ENCODE measurements at regions not wholly inside any gene's neighbourhood (a gene's known extent, or its start where the extent isn't known, plus 50 kb on each side); places are given as distances from the start of the nearest gene placed in this dataset.
A peak's percentile ranks its signal among the peaks of the same experiment; 100 is the strongest.

- ChIA-PET CTCF (no interaction called here), POLR2A (no interaction called here)
- no peak for TF ChIP-seq CTCF (IDR thresholded peaks at IDR 0.05; ENCODE audit: control extremely low read depth, extremely low read depth, low read depth, missing control alignments)
- no peak for DNase-seq (ENCODE audit: extremely low spot score)
Observed at GRCh38 chr4:27624749-27625148, 764.1 kb downstream of the STIM2 start.

GRCh38 chr4:27628609-27629008 is 768.0 kb downstream of the STIM2 start:
- ChIA-PET POLR2A (no interaction called here), CTCF (no interaction called here)
- no peak for DNase-seq (ENCODE audit: extremely low spot score)
- no peak for TF ChIP-seq CTCF (IDR thresholded peaks at IDR 0.05; ENCODE audit: control extremely low read depth, extremely low read depth, low read depth, missing control alignments)

DNA sequence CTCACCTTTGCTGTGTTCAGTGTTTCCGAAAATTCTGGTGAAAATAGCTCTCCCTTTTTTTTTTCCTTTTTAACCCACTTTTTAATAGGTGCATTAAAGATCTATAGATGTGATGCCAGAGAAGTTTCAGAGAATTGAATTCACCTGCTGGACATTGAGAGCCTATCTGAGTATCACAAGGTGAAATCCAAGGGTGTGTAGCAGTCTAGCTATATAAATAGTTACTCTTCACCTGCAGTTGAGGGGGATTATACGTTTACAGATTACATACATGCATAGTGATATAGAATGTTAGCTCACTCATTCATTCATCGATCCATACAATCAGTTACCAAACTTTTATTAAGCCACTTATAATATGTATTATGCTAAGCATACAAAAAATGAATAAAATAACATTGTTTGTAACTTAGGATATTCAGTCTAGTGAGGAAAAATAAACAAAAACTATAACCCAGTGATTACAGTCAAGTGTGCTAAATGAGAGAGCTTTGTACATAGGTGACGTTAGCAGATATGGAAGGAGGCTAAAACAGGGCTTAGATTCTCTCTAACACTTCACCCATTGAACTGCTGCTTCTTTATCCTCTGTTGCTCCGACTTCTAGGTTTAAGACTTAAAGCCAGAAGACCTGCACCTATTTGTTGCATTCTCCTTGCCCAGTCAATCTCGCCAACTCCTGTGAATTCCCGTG is 769.0 kb downstream of the STIM2 start:
- TF ChIP-seq CTCF (IDR thresholded peaks at IDR 0.05; ENCODE audit: control extremely low read depth, extremely low read depth, low read depth, missing control alignments): no peak
- DNase-seq (ENCODE audit: extremely low spot score): no peak
- POLR2A ChIA-PET: no interaction called here
- CTCF ChIA-PET: no interaction called here

DNA sequence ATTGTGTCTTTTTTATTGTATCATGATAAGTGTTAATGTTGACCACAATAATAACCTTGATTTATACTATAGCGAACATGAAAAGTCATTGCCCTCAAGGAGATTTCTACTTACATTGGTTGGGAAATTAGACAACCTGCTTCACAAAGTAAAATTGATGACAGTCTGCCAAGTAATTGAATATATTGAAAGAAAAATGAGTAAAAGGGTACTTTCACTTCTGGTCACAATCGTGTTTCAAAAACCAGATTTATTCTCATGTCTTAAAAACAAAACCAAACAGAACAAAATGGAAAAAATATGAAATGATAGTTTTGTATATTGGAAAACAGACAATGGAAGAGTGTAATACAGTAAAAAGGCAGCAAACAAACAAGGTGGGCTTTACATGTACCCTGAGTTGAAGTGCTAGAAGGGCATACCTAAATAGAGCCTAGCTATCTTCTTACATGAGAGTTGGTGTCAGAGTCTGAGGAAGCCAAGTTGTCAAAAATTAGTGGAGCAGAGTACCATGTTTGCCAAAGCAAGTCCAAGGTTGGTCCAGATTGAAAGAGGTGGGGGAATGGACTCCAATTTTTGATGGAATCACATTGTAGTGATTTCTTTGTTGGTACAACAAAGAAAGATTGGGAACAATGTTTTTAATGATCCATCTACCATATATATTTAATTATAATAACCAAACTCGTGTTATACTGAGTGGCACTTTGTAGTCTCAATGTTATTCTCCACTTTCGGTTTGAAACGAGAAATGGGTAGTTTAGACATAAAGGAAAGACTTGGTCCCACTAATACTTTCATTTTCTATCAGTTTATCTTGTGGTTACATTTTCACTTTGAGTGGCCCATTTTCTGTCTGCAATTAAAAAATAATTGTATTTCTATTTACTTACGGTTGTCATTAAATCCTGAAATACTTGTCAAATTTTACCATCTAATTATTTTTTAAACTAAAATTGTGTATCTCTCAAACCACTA is 775.6 kb downstream of the STIM2 start:
- ChIA-PET POLR2A (no interaction called here), CTCF (no interaction called here)

DNA sequence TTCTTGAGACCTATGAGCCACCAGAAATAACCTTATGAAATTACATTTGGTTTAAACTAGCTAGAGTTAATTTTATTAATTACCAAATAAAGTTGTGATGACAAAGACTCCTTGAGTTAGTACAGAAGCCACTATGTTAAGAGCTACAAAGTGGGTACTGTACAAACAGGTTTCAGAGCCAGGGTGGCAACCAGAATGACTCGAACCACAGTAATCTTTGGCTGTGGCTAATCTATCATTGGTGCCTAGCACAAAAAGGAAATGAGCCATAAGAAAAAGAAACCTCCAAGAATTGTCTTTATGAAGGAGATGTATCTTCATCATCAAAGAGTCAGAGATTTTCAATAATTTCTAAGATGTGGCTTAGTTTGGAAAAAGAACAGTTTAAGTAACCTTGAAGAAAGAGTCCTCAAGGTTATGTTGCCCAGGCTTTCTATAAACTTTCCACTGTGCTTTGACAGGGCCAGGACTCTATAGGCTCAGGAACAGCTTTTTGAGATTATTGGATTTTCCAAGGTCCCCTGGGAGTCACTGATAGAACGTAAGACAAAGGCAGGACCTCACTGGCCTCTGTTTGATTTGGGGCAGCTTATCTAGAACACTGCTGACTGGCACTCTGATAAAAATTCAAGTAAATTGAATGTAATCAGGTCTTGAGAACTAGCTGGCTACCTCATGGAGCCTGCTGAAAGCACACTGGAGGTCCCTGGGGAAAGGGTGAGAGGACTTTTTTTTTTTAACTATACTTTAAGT is 777.7 kb downstream of the STIM2 start:
- ChIA-PET POLR2A (no interaction called here), CTCF (interaction anchor here (1.6 kb wide), 1 partner anchor 85 kb away, joined by 3 read pairs; no protein-coding TSS in a partner anchor)
- TF ChIP-seq CTCF (IDR thresholded peaks at IDR 0.05; ENCODE audit: control extremely low read depth, extremely low read depth, low read depth, missing control alignments): no peak
- DNase-seq (ENCODE audit: extremely low spot score): no peak

More for the DNA sequence above, 775.6 kb downstream of the STIM2 start:
- peak; percentile 7 for DNase-seq (ENCODE audit: extremely low spot score)
- TF ChIP-seq CTCF (IDR thresholded peaks at IDR 0.05; ENCODE audit: control extremely low read depth, extremely low read depth, low read depth, missing control alignments): no peak

GRCh38 chr4:27643101-27643500 is 782.5 kb downstream of the STIM2 start:
- POLR2A ChIA-PET: no interaction called here
- CTCF ChIA-PET: interaction anchor here (1.0 to 2.3 kb wide), 2 partner anchors 9 to 11 kb away, joined by 3 to 6 read pairs; no protein-coding TSS in a partner anchor
- no peak for DNase-seq (ENCODE audit: extremely low spot score)
- no peak for TF ChIP-seq CTCF (IDR thresholded peaks at IDR 0.05; ENCODE audit: control extremely low read depth, extremely low read depth, low read depth, missing control alignments)
